Chondrocyte (in vitro differentiated cells): ENCODE measurements at regions not wholly inside any gene's neighbourhood (a gene's known extent, or its start where the extent isn't known, plus 50 kb on each side); places are given as distances from the start of the nearest gene placed in this dataset.

ENCODE experiments used
- DNase-seq: peaks from one replicate; pipeline ENCODE4 v3.0.0; 2021; ENCODE audit warnings: mixed read lengths, low spot score
- H3K27ac Mint-ChIP-seq: one replicate; pipeline ENCODE4 v1.8.0; 2021; ENCODE audit warnings: mild to moderate bottlenecking, moderate library complexity, mixed read lengths; ENCODE audit not compliant: unreplicated experiment
- H3K27me3 Mint-ChIP-seq: 2 replicates; pipeline ENCODE4 v1.8.0; 2021; ENCODE audit warnings: low read depth, mixed read lengths
- H3K36me3 Mint-ChIP-seq: 2 replicates; pipeline ENCODE4 v1.8.0; 2021; ENCODE audit warnings: low read depth, mixed read lengths
- H3K4me1 Mint-ChIP-seq: 2 replicates; pipeline ENCODE4 v1.8.0; 2021; ENCODE audit warnings: low read depth, mild to moderate bottlenecking, mixed read lengths
- H3K4me3 Mint-ChIP-seq: one replicate; pipeline ENCODE4 v1.8.0; 2021; ENCODE audit warnings: mild to moderate bottlenecking, moderate library complexity, mixed read lengths; ENCODE audit not compliant: unreplicated experiment
- H3K9me3 Mint-ChIP-seq: 2 replicates; pipeline ENCODE4 v1.8.0; 2021; ENCODE audit warnings: low read depth, mixed read lengths
- CTCF ChIP-seq: fragments of 200-600 bp; sonication (generic); IDR thresholded peaks from 2 replicates; pipeline ENCODE4 v1.5.0; 2021; ENCODE audit warnings: antibody characterized with exemption, mild to moderate bottlenecking, moderate library complexity

- H3K27ac Mint-ChIP-seq = no peak overlapping the region
- H3K4me3 Mint-ChIP-seq = no peak overlapping the region
- TF ChIP-seq CTCF = no peak
- H3K27me3 Mint-ChIP-seq = no peaks in the 10 kb centered on the region
- H3K9me3 Mint-ChIP-seq = peaks cover 4% of the 10 kb centered on the region
- no peak for DNase-seq
- peaks cover 6% of the 10 kb centered on the region for H3K4me1 Mint-ChIP-seq
- H3K36me3 Mint-ChIP-seq = no peaks in the 10 kb centered on the region
These were observed 90.3 kb upstream of the ZNF366 start for GRCh38 chr5:72597456-72597948.

GRCh38 chr5:72596956-72597355, 89.7 kb upstream of the ZNF366 start:
- no peak for TF ChIP-seq CTCF
- peaks cover 4% of the 10 kb centered on the region for H3K9me3 Mint-ChIP-seq
- H3K4me1 Mint-ChIP-seq = peaks cover 6% of the 10 kb centered on the region
- H3K36me3 Mint-ChIP-seq = no peaks in the 10 kb centered on the region
- DNase-seq = no peak
- no peak overlapping the region for H3K4me3 Mint-ChIP-seq
- H3K27ac Mint-ChIP-seq = no peak overlapping the region
- no peaks in the 10 kb centered on the region for H3K27me3 Mint-ChIP-seq

GRCh38 chr5:72588640-72589039, 81.4 kb upstream of the ZNF366 start:
- no peak for DNase-seq
- H3K9me3 Mint-ChIP-seq = no peaks in the 10 kb centered on the region
- no peak overlapping the region for H3K27ac Mint-ChIP-seq
- H3K4me3 Mint-ChIP-seq = no peak overlapping the region
- no peaks in the 10 kb centered on the region for H3K36me3 Mint-ChIP-seq
- H3K27me3 Mint-ChIP-seq = no peaks in the 10 kb centered on the region
- peaks cover 32% of the 10 kb centered on the region for H3K4me1 Mint-ChIP-seq
- TF ChIP-seq CTCF = no peak

GRCh38 chr5:72587661-72588308, 80.6 kb upstream of the ZNF366 start:
- H3K27ac Mint-ChIP-seq = no peak overlapping the region
- no peak for DNase-seq

More at GRCh38 chr5:72587661-72588308, 80.6 kb upstream of the ZNF366 start:
- no peak for TF ChIP-seq CTCF
- Mint-ChIP-seq H3K4me1 (peaks cover 32% of the 10 kb centered on the region), H3K36me3 (peaks cover 2% of the 10 kb centered on the region), H3K27me3 (no peaks in the 10 kb centered on the region), H3K4me3 (no peak overlapping the region), H3K9me3 (peaks cover 3% of the 10 kb centered on the region)
